Right atrium auricular region (tissue), 2 donors: ENCODE measurements at regions not wholly inside any gene's neighbourhood (a gene's known extent, or its start where the extent isn't known, plus 50 kb on each side); places are given as distances from the start of the nearest gene placed in this dataset.

Source experiments
- DNase-seq: peaks from one replicate; pipeline ENCODE4 v3.0.0-alpha.2; 2019; ENCODE audit warnings: low spot score
- H3K27ac ChIP-seq, 2 donors: fragments of 200-600 bp; sonication (generic); 1 replicate in 1 of 2; 2 replicates in 1 of 2; pipeline ENCODE4 v1.5.1; 2016 to 2019
- H3K27me3 ChIP-seq, 2 donors: fragments of 200-600 bp; sonication (generic); one replicate each; pipeline versions ENCODE4 v1.5.1 to v1.6.0; 2017 to 2019
- H3K36me3 ChIP-seq: fragments of 200-600 bp; sonication (generic); one replicate; pipeline ENCODE4 v1.5.1; 2016
- H3K4me1 ChIP-seq, 2 donors: fragments of 200-600 bp; sonication (generic); one replicate each; pipeline versions ENCODE4 v1.5.1 to v1.6.0; 2017 to 2019
- H3K4me3 ChIP-seq, 2 donors: fragments of 200-600 bp; sonication (generic); 1 replicate in 1 of 2; 2 replicates in 1 of 2; pipeline ENCODE4 v1.5.1; 2017 to 2019; ENCODE audit warnings: mild to moderate bottlenecking in 1 of 2, moderate library complexity in 1 of 2
- H3K9me3 ChIP-seq, 2 donors: fragments of 200-600 bp; sonication (generic); one replicate each; pipeline ENCODE4 v1.5.1; 2019
- CTCF ChIP-seq, 2 donors: fragments of 200-600 bp; sonication (generic); IDR thresholded peaks; one replicate each; pipeline ENCODE4 v1.5.1; 2019; ENCODE audit warnings: antibody characterized with exemption in 2 of 2

GRCh38 chr3:29090912-29091597, 189.8 kb upstream of the RBMS3 start:
- TF ChIP-seq CTCF (IDR thresholded peaks at IDR 0.05) = no peak
- Histone ChIP-seq H3K9me3 (no peaks in the 10 kb centered on the region), H3K27ac (no peak overlapping the region), H3K4me1 (no peaks in the 10 kb centered on the region), H3K4me3 (no peak overlapping the region), H3K36me3 (no peaks in the 10 kb centered on the region), H3K27me3 (no peaks in the 10 kb centered on the region)
- no peak for DNase-seq

GRCh38 chr3:29091599-29092189, 189.2 kb upstream of the RBMS3 start:
- H3K4me1 ChIP-seq = no peaks in the 10 kb centered on the region
- H3K27ac ChIP-seq = no peak overlapping the region

DNA sequence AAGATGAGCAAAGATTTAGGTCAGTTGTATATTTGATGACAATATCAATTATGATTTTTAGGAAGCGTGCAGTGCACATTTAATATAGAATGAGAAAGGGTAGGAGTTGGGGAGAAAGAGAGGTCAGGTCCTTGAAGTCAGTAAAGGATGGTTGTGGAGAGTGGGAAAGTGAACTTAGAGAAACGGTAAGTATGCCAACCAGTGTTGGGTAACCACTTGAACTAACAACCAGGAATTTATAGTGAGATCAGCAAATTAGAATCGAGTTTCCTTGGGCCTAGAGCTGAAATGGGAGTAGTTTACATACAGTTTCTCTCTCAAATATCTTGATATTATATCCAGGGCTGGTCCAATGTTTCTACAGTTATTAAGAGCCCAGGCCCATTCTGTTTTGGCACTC, 188.5 kb upstream of the RBMS3 start:
- H3K27me3 ChIP-seq = no peaks in the 10 kb centered on the region
- no peak overlapping the region for H3K27ac ChIP-seq
- no peaks in the 10 kb centered on the region for H3K36me3 ChIP-seq
- H3K9me3 ChIP-seq = peaks cover 0 to 8% of the 10 kb centered on the region in 2 donors
- H3K4me1 ChIP-seq = no peaks in the 10 kb centered on the region
- TF ChIP-seq CTCF (IDR thresholded peaks at IDR 0.05) = no peak
- DNase-seq = no peak
- H3K4me3 ChIP-seq = no peak overlapping the region

More at GRCh38 chr3:29091599-29092189, 189.2 kb upstream of the RBMS3 start:
- H3K36me3 ChIP-seq = no peaks in the 10 kb centered on the region
- DNase-seq = no peak
- H3K27me3 ChIP-seq = no peaks in the 10 kb centered on the region
- H3K9me3 ChIP-seq = peaks cover 0 to under 1% of the 10 kb centered on the region in 2 donors
- no peak for TF ChIP-seq CTCF (IDR thresholded peaks at IDR 0.05)
- H3K4me3 ChIP-seq = no peak overlapping the region

- Histone ChIP-seq H3K36me3 (no peaks in the 10 kb centered on the region), H3K4me1 (no peaks in the 10 kb centered on the region), H3K27me3 (no peaks in the 10 kb centered on the region), H3K27ac (no peak overlapping the region), H3K9me3 (peaks cover 0 to 13% of the 10 kb centered on the region in 2 donors), H3K4me3 (no peak overlapping the region)
- DNase-seq = no peak
- no peak for TF ChIP-seq CTCF (IDR thresholded peaks at IDR 0.05)
These were observed 181.6 kb upstream of the RBMS3 start for GRCh38 chr3:29099296-29099695.

- H3K4me3 ChIP-seq = no peak overlapping the region
- no peak for DNase-seq
- H3K36me3 ChIP-seq = no peaks in the 10 kb centered on the region
- no peak for TF ChIP-seq CTCF (IDR thresholded peaks at IDR 0.05)
- H3K27ac ChIP-seq = no peak overlapping the region
- H3K4me1 ChIP-seq = no peaks in the 10 kb centered on the region
- H3K27me3 ChIP-seq = no peaks in the 10 kb centered on the region
- peaks cover 0 to 13% of the 10 kb centered on the region in 2 donors for H3K9me3 ChIP-seq
These were observed 181.1 kb upstream of the RBMS3 start for GRCh38 chr3:29099775-29100174.
